GM12891 (cell line): ENCODE measurements at regions not wholly inside any gene's neighbourhood (a gene's known extent, or its start where the extent isn't known, plus 50 kb on each side); places are given as distances from the start of the nearest gene placed in this dataset.

Experiments used
- DNase-seq: peaks from one replicate; pipeline ENCODE4 v3.0.0; 2011; ENCODE audit warnings: low spot score; ENCODE audit not compliant: insufficient read length
- FAIRE-seq: peaks from 2 replicates; lab custom pipeline; 2011; peaks lifted over from hg19 to GRCh38; lab: Jason Lieb, UNC
- PAX5 ChIP-seq: IDR thresholded peaks from 2 replicates; pipeline ENCODE4 v1.6.1; 2011; ENCODE audit warnings: low read length, moderate library complexity, mild to moderate bottlenecking; ENCODE audit not compliant: insufficient read depth, severe bottlenecking
- POLR2A ChIP-seq: IDR thresholded peaks from 2 replicates; pipeline ENCODE4 v1.6.1; 2011; ENCODE audit warnings: low read depth, low read length, control low read depth
- POLR2AphosphoS5 ChIP-seq: IDR thresholded peaks from 2 replicates; pipeline ENCODE4 v1.6.1; 2011; ENCODE audit warnings: low read depth, low read length, control low read depth
- POU2F2 ChIP-seq: IDR thresholded peaks from 2 replicates; pipeline ENCODE4 v1.6.1; 2011; ENCODE audit warnings: low read depth, mild to moderate bottlenecking, control low read depth, low read length, moderate library complexity
- SPI1 ChIP-seq: IDR thresholded peaks from 2 replicates; pipeline ENCODE4 v1.6.1; 2011; ENCODE audit warnings: low read depth, low read length, control low read depth
- TAF1 ChIP-seq: IDR thresholded peaks from 2 replicates; pipeline ENCODE4 v1.6.1; 2011; ENCODE audit warnings: low read depth, low read length, control low read depth

DNA sequence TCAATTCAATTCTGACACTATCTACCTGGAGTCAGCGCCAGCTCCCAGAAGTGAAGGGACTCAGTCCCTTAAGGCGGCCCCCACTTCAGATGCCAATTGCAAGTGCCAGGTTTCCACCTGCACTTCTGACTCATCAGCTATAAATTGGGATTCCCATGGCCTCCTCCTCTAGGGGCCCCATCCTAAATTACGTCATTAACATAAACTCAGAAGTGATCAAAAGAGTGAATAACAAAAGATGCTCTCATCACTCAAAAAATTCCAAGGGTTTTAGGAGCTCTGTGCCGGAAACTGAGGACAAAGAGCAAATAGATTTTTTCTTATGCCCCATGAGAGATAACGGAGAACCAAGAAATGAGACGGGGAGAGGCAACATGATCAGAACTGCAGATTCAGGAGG lies 148.6 kb upstream of the IRX6 start:
- FAIRE-seq (no peak), DNase-seq (no peak)
- TF ChIP-seq TAF1, result no peak
- no peak for TF ChIP-seq POLR2A
- no peak for TF ChIP-seq PAX5
- no peak for TF ChIP-seq POU2F2
- TF ChIP-seq SPI1, result no peak
- no peak for TF ChIP-seq POLR2AphosphoS5

DNA sequence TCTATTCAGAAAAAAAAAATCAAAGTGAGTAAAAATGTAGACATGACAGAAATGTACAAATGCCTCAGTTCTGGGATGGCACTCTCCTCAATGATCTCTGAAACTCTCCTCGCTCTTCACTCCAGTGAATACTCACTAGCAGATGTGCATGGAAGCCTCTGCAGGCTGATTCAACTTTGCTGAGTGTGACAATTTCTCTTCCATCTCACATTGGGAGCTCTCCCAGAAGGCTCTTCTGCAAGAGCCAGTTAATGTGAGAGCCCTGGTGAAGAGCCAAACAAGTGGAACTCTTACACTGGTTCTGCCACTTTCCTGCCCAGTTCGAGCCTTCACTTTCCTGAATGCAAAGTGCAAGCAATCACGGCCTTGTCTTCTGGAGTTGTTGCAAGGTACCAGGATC lies 147.1 kb upstream of the IRX6 start:
- FAIRE-seq (no peak), DNase-seq (no peak)
- TF ChIP-seq POLR2AphosphoS5, result no peak
- TF ChIP-seq TAF1, result no peak
- TF ChIP-seq PAX5, result no peak
- TF ChIP-seq POU2F2, result no peak
- TF ChIP-seq POLR2A, result no peak
- no peak for TF ChIP-seq SPI1

DNA sequence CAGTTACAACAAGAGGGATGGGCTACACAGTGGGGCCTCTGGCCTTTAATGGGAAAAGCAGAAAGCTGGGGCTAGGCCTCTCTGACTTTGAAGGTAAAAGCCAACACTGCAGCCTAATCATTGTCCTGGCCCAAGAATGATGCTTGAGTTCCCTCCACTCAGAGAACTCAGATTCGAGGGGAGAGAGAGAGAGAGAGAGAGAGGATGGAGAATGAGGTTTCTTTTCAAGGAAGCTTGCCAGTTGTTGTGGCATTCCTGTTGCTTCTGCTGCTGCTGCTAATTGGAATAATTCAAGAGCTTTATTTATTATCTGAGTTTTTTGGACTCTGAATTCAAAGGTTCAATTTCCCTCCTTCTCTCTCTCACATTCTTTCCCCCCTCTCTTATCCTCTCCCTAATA lies 144.6 kb upstream of the IRX6 start:
- FAIRE-seq, result no peak
- no peak for TF ChIP-seq PAX5
- TF ChIP-seq SPI1, result no peak
- DNase-seq, result no peak

DNA sequence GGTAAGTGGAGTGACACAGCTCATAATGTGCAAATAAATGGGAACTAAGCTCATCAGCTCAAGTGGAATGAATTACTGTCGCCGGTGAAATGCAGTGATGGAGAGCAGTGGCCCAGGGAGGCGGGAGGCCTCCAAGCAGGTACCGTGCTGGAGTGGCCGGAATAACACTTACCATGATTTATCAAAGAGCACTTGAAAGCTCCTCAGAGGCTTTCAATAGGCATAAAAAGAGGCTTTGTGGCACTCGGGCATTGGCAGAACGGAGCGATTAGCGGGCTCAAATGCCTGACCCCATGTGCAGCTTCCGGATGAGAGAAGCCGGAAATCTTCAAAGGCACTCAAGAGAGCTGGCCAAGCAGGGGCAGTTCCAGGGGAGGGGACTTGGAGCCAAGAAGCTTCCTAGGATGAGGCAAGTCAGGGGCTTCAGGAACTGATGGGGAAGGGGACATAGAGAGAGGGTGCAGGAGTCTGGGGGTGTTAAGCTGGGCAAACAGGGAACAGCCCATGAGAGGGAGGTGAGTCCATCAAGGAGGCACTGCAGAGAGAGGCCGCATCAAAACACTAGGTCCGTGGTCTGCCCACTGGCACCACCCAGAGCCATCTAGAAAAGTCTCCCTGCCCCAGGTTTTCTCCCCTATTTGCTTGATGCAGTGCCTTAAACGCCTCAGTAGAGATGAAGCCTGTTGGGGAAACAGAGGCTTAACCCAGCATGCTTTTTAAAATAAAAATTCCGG lies 144.0 kb upstream of the IRX6 start:
- no peak for DNase-seq
- TF ChIP-seq POLR2AphosphoS5, result no peak
- TF ChIP-seq TAF1, result no peak
- no peak for TF ChIP-seq PAX5
- no peak for TF ChIP-seq POU2F2
- no peak for TF ChIP-seq POLR2A
- TF ChIP-seq SPI1, result no peak
- FAIRE-seq, result no peak

DNA sequence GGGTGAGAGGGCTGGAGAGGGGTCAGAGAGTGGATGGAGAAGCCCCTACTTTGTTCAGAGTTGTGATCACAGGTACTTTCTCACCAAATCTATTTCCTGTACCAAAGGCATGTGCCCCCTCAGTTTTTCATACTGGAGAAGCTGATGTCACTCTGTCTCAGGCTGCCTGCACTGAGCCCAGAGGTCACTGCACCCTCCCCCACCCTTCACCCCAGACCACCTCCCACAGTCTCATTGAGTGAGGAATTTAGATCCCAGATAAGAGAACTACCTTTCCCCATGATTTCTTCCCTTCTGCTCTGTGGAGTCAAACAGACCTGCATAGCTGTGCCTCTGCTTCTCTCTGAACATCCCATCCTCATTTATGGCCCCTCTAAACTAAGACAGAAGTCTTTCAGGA lies 140.0 kb upstream of the IRX6 start:
- no peak for TF ChIP-seq TAF1
- no peak for TF ChIP-seq PAX5
- no peak for TF ChIP-seq POLR2AphosphoS5
- no peak for TF ChIP-seq POLR2A
- TF ChIP-seq SPI1, result no peak
- TF ChIP-seq POU2F2, result no peak
- FAIRE-seq (no peak), DNase-seq (no peak)

DNA sequence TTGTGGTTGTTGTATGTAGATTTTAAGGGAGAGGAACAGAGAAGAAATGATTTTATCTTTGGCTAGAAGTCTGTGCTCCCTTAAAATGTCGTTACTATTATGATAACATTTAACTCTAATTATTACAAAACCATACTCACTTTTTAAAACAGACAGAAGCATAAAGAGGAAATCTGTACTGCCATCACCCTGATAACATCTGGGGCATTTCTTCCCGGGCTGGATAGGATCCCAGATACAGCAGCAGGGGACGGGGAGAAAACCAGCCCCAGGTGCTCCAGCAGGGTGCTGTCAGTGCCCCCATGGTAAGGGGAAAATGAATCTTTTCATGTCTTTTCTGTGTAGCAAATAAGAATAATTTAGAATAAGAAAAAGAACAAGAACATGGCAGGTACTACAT lies 139.4 kb upstream of the IRX6 start:
- TF ChIP-seq SPI1 (no peak), TAF1 (no peak), POU2F2 (no peak), POLR2AphosphoS5 (no peak), PAX5 (no peak), POLR2A (no peak)
- DNase-seq, result no peak
- no peak for FAIRE-seq

DNA sequence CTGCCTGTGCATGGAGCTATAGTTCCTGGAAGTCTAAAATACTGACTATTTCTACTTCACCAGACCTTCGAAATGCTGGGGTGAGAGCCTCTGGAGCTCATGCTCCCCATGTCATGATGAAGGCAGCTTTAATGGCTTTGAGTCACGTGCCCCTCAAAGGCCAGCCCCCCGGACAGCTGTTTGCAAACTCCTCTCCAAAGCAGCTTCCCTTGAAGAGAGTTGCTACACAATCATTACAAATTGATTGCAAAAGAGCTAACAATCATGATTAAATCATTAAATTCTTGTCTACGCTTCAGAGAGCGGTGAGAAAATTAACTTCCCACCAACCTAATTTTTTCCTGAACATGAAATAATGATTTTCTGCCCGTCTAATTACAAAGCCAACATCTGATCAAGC lies 134.8 kb upstream of the IRX6 start:
- TF ChIP-seq TAF1 (no peak), POLR2A (no peak), PAX5 (no peak)
- FAIRE-seq (no peak), DNase-seq (no peak)

DNA sequence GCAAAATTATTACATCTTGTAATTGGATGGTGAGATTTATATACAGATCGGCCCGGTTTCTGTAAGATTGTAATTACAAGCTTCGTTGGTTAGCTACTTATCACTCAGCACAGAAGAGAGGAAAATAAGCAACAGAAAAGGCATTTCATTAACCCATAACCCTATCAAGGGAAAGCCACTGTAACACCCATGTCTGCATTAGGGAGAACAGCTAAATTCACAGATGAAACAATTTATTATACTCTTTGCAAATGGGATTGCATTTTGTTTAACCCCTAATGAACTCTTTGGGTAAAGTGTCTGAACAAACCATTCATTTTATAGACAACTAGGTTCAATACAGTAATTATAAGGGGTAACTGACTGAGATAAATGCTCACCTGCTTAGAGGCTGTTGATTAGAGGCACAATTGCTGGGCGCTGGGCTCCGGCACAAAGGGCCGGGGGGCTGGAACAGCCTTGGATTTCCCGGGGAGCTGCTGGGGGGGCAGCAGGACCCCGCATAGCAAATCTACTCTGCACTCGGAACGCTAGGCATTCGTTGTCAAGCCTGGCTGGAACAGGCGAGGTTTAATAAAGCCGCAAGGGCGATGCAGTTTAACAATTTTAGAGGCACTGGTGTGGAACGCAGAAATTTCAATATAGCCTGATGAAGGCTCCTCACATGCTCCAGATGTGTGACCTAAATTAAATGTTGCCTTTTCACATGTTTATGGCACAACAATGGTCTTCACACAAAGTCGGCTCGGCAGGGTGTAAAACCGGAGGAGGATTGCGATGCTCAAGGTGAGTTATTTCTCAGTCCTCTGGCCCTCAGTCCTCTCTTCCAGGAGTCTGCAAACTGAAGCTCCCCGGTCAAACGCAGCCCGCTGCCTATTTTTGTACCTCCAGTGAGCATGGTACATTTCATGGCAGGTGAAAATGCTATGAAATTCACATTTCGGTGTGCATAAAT lies 134.0 kb upstream of the IRX6 start:
- FAIRE-seq, result no peak
- TF ChIP-seq TAF1 (no peak), SPI1 (no peak)
- no peak for DNase-seq

DNA sequence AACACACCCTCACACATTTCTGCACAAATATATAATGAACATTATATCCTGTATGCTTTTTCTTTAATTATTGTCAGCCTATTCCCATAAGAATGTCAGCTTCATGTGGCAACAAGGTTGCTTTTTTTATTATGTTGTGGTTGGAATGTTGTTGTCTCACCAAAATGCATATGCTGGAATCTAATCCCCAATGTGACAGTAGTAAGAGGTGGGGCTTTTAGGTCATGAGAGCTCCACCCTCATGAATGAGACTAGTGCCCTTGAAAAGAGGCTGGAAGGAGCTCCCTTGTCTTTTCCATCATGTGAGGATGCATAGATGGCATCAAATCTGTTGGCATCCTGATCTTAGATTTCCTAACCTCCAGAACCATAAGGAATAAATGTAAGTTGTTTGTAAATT lies 131.3 kb upstream of the IRX6 start:
- FAIRE-seq, result no peak

DNA sequence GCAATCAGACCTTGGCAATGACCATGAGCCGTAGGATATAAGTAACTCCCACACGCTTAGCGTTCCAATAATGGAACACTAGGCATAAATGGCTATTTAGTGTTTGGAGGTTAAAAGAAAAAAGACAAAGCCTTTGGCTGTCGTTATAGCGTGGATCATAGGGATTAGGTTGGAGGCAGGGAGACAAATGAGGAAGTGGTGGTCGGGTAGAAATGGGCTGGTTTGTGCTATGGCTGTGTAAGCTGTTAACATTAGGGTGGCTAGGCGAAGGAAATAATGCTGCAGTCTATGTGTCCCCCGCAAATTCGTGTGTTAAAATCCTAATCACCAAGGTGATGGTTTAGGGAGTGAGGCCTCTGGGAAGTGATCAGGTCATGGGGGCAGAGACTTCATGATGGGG lies 120.4 kb upstream of the IRX6 start:
- FAIRE-seq, result no peak
- TF ChIP-seq TAF1, result no peak
- no peak for TF ChIP-seq SPI1
- TF ChIP-seq POU2F2, result no peak
- no peak for TF ChIP-seq POLR2AphosphoS5
- TF ChIP-seq POLR2A, result no peak
- TF ChIP-seq PAX5, result no peak
- no peak for DNase-seq

More for the DNA sequence above, 131.3 kb upstream of the IRX6 start:
- TF ChIP-seq POLR2AphosphoS5 (no peak), POLR2A (no peak), PAX5 (no peak), SPI1 (no peak), POU2F2 (no peak), TAF1 (no peak)
- no peak for DNase-seq

DNA sequence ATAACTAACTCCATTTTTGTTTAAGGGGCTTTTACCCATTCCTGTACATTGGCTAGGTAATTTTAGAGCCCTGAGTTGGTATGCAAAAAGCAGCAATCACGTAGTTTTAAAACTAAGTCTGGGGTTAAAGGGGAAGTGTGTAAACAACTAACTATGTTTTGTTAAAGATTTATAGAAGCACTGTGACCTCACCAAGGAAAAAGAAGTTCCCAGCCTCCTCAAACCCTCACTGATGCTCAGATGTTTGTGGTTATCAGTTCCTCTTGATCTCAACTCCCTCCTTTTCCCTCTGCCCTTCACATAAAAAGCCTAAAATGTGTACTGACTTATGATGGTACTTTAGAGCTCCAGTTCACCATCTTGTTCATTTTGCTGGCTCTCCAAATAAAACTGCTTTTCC lies 119.9 kb upstream of the IRX6 start:
- no peak for DNase-seq
- TF ChIP-seq PAX5 (no peak), POLR2A (no peak), POU2F2 (no peak), TAF1 (no peak), POLR2AphosphoS5 (no peak), SPI1 (no peak)
- FAIRE-seq, result no peak
